GM21423 (cell line): ENCODE measurements at regions not wholly inside any gene's neighbourhood (a gene's known extent, or its start where the extent isn't known, plus 50 kb on each side); places are given as distances from the start of the nearest gene placed in this dataset.
"Not testable (repeated sequence)": the region's sequence is repeated elsewhere in the genome, so short reads cannot be mapped to it uniquely, and the experiment has no call there.

Experiments
- ATAC-seq: cut with Tn5 transposase; IDR thresholded peaks from one replicate; pipeline ENCODE4 v1.9.1; 2021; ENCODE audit warnings: mild to moderate bottlenecking, moderate library complexity; ENCODE audit not compliant: unreplicated experiment

GRCh38 chr2:147331790-147332419, 512.9 kb upstream of the ACVR2A start:
- peak; percentile 52 for ATAC-seq

GRCh38 chr2:147330925-147331324, 513.9 kb upstream of the ACVR2A start:
- no peak for ATAC-seq

GRCh38 chr2:147327613-147328012, 517.2 kb upstream of the ACVR2A start:
- ATAC-seq, result no peak

- no peak for ATAC-seq
Measured at GRCh38 chr2:147325990-147326389, 518.8 kb upstream of the ACVR2A start.

DNA sequence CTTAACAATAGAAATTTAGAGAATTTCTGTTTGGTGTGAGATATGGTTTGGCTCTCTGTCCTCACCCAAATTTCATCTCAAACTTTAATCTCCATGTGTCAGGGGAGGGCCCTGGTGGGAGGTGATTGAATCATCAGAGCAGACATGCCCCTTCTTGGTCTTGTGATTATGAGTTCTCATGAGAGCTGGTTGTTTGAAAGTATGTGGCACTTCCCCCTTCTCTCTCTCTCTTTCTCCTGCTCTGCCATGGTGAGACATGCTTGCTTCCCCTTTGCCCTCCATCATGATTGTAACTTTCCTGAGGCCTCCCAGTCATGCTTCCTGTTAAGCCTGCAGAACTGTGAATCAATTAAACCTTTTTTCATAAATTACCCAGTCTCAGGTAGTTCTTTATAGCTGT, 524.7 kb upstream of the ACVR2A start:
- ATAC-seq, result no peak

GRCh38 chr2:147311058-147311430, 533.8 kb upstream of the ACVR2A start:
- no peak for ATAC-seq

- no peak for ATAC-seq
Measured at GRCh38 chr2:147310335-147311057, 534.3 kb upstream of the ACVR2A start.

DNA sequence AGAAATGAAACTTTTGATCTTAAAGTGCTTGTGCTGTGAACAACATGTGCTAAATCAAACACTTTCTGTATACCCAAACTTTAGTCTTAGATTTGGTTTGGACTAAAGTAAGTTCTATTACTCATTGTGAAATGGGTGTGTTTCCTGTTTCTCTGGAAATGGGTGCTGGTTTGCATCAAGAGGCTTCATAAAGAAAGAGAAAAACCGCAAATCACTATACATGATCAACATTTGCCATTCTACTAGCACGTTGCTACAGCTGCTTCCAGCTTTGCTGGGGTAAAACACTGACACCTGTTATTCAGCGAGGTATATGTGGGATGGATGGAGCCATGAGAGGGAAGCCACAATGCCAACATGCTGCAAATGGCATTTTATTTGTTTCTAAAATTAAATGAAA, 547.0 kb upstream of the ACVR2A start:
- peak; percentile 83 for ATAC-seq

- ATAC-seq, result no peak
Measured at GRCh38 chr2:147294825-147295392, 549.9 kb upstream of the ACVR2A start.

DNA sequence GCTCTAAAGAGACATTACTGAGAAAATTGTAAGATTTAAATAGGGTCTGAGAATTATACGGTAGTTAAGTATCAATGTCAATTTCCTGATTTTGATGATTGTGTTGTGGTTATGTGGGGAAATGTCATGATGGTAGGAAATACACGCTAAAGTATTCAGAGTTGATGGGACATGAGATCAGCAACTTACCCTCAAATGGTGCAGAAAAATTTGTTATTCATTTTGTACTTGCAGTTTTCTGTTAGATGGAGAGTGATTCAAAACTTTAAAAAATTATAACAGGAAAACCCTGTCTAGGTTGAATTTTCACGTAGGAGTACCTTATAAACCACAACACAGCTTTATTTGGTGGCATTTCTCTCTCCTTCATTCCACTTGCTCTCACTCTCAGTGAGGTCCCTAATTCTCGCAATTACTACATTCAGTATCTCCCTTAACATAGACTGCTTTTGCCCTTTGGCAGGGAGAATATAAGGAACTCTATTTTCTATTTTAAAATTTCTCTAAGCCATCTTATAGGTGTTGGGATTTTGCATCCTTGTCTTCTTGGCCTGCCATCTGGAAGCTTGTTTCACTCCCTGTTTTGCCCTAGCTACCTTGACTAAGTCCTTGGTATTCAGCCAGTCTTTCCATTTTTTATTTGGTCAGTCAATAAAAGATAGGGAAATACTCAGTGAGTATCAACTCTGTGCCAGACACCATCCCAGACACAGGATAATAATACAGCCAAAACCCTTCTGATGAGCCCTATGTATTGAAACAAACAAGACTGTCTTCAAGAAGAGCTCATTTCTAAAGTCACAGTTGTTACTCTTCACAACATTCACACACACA, 550.6 kb upstream of the ACVR2A start:
- no peak for ATAC-seq

- no peak for ATAC-seq
Measured at GRCh38 chr2:147288131-147288530, 556.7 kb upstream of the ACVR2A start.

- ATAC-seq, result no peak
Measured at GRCh38 chr2:147275943-147276342, 568.9 kb upstream of the ACVR2A start.

DNA sequence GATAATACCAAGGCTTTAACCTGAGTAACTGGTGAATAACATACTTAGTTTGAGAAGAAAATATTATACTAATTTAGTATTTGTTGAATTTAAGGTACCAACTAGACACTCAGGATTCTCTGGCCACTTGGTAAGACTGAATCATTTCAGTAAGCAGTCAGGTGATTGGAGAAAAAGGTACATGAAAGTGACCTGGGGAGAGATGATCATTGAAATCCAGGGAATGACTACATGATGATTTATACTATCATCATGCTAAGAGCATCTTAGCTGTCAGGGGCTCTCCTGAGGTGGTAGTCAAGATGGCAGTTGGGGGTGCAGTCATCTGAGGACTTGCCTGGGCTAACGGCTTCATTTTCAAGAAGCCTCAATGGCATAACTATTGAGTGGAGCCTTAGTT, 571.2 kb upstream of the ACVR2A start:
- no peak for ATAC-seq

DNA sequence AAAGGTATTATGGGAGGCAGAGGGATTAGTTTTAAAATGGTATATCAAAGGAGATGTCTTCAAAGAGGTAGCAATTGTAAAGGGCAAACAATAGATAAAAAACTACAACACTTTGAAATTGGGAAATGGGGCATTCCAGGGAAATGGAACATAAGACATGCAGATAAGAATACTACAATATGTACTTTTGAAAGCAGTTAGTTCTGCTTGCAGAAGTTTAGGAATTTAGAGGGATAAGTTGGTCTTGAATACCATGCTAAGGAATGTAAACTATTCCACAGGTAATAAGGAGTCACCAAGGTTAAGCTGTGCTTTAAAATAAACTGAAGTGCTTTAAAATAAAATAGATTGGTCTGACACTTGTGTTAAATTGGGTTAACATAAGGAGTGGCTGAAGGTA, 571.7 kb upstream of the ACVR2A start:
- ATAC-seq, result no peak

GRCh38 chr2:147269581-147269980, 575.2 kb upstream of the ACVR2A start:
- ATAC-seq, result not testable (repeated sequence)

GRCh38 chr2:147260241-147260640, 584.6 kb upstream of the ACVR2A start:
- ATAC-seq, result no peak

GRCh38 chr2:147255812-147256211, 589.0 kb upstream of the ACVR2A start:
- no peak for ATAC-seq

- peak; percentile 77 for ATAC-seq
Measured at GRCh38 chr2:147250652-147251356, 594.0 kb upstream of the ACVR2A start.

- ATAC-seq, result no peak
Measured at GRCh38 chr2:147247749-147248148, 597.1 kb upstream of the ACVR2A start.

DNA sequence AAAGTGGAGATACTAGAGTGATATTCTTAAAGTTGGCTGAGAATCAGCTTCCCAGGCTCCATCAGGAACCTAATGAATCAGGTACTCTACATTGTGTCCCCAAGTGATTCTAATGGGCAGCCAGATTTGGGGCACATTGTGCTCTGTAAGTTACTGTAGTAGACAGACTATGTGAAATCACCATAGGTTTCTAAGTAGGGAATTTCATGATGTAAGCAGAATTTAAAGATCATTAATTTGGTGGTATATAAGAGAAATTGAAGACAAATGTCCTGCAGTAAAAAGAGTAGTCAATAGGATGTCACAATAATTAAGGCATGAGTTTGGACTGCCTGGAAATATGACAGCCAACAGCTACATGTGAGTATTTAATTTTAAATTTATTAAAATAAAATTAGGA, 602.4 kb upstream of the ACVR2A start:
- ATAC-seq, result no peak

DNA sequence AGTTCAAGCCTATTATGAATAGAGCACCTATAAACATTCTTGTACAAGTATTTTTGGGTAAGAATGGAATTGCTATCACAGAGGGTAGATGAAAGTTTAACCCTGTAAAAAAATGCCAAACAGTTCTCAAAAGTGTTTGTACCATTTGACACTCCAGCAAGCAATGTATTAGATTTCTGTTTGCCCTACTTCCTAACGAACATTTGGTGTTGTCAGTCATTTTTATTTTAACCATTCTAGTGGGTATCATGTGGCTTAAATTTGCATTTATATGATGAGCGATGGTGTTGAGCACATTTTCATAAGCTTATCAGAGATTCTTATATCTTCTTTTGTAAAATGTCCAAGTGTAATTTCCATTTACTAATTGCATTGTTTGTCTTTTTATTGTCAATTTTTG, 608.2 kb upstream of the ACVR2A start:
- no peak for ATAC-seq
